ENCODE measurements at regions not wholly inside any gene's neighbourhood (a gene's known extent, or its start where the extent isn't known, plus 50 kb on each side); places are given as distances from the start of the nearest gene placed in this dataset.

GRCh38 chr12:47316609-47317049 is 236.9 kb upstream of the AMIGO2 start:
- WGBS (ENCODE audit: low lambda C conversion rate), result 50% methylated on average over 2 of the region's 2 CpGs
- Histone ChIP-seq H3K9me3 (ENCODE audit: low read length) (no peaks in the 10 kb centered on the region), H3K27ac (ENCODE audit: extremely low read length, insufficient read depth, low read length) (no peak overlapping the region), H4K20me1 (ENCODE audit: insufficient read depth, low read length) (no peaks in the 10 kb centered on the region), H3K4me3 (replicated peaks in 1 of 3; ENCODE audit: insufficient read depth in 1 of 3, low read depth in 2 of 3, low read length in 3 of 3) (no peak overlapping the region), H3K4me1 (ENCODE audit: insufficient read depth, low read length) (no peaks in the 10 kb centered on the region), H3K79me2 (ENCODE audit: insufficient read depth, low read length) (no peaks in the 10 kb centered on the region), H3K4me2 (ENCODE audit: low read depth, low read length) (no peak overlapping the region), H2AFZ (ENCODE audit: low read length) (no peak overlapping the region), H3K9ac (ENCODE audit: insufficient read depth, low read depth, low read length) (no peak overlapping the region), H3K27me3 (ENCODE audit: control insufficient read depth in 1 of 2, insufficient read depth in 2 of 2, low read length in 2 of 2) (no peaks in the 10 kb centered on the region), H3K36me3 (replicated peaks in 1 of 2; ENCODE audit: control insufficient read depth in 1 of 2, insufficient read depth in 2 of 2, low read length in 2 of 2) (no peaks in the 10 kb centered on the region)
- TF ChIP-seq ZNF703 (CRISPR knock-in tag; IDR thresholded peaks at IDR 0.05; ENCODE audit: borderline replicate concordance) (no peak), YY1 (IDR thresholded peaks at IDR 0.05; ENCODE audit: insufficient read depth, insufficient replicate concordance, low read depth, low read length) (no peak), ZKSCAN8 (CRISPR knock-in tag; IDR thresholded peaks at IDR 0.05; ENCODE audit: borderline replicate concordance) (no peak), BRD4 (CRISPR knock-in tag; IDR thresholded peaks at IDR 0.05) (no peak), TBP (CRISPR knock-in tag; IDR thresholded peaks at IDR 0.05) (no peak), NRL (CRISPR knock-in tag; IDR thresholded peaks at IDR 0.05; ENCODE audit: borderline replicate concordance) (no peak), RBM39 (IDR thresholded peaks at IDR 0.05; ENCODE audit: low read depth, low read length, poor library complexity, severe bottlenecking) (no peak), XBP1 (CRISPR knock-in tag; IDR thresholded peaks at IDR 0.05) (no peak), GATAD1 (CRISPR knock-in tag; IDR thresholded peaks at IDR 0.05) (no peak), SOX6 (IDR thresholded peaks at IDR 0.05) (no peak), SOX6 (CRISPR knock-in tag; IDR thresholded peaks at IDR 0.05) (no peak), MIER2 (CRISPR knock-in tag; IDR thresholded peaks at IDR 0.05) (no peak), ZNF329 (CRISPR knock-in tag; IDR thresholded peaks at IDR 0.05; ENCODE audit: low read depth) (no peak), GZF1 (CRISPR knock-in tag; IDR thresholded peaks at IDR 0.05) (no peak), ZNF567 (CRISPR knock-in tag; IDR thresholded peaks at IDR 0.05; ENCODE audit: borderline replicate concordance) (no peak)
- TF ChIP-seq, protein P1, sequence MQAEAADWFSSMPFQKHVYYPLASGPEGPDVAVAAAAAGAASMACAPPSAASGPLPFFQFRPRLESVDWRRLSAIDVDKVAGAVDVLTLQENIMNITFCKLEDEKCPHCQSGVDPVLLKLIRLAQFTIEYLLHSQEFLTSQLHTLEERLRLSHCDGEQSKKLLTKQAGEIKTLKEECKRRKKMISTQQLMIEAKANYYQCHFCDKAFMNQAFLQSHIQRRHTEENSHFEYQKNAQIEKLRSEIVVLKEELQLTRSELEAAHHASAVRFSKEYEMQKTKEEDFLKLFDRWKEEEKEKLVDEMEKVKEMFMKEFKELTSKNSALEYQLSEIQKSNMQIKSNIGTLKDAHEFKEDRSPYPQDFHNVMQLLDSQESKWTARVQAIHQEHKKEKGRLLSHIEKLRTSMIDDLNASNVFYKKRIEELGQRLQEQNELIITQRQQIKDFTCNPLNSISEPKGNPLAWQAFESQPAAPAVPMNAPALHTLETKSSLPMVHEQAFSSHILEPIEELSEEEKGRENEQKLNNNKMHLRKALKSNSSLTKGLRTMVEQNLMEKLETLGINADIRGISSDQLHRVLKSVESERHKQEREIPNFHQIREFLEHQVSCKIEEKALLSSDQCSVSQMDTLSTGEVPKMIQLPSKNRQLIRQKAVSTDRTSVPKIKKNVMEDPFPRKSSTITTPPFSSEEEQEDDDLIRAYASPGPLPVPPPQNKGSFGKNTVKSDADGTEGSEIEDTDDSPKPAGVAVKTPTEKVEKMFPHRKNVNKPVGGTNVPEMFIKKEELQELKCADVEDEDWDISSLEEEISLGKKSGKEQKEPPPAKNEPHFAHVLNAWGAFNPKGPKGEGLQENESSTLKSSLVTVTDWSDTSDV (CRISPR knock-in tag; IDR thresholded peaks at IDR 0.05), result no peak
- POLR2A ChIA-PET, result no interaction called here
- no peak for DNase-seq (ENCODE audit: low spot score)
- BruUV-seq (replicated peaks), result no TSS peak
- in situ Hi-C loops (cut with HindIII; ENCODE audit: extremely low pct_ligation_motif_present, low pct_unique_long_range_greater_than_20kb) (loop anchor here (25.0 kb wide), 1 partner anchor 979 kb away; no protein-coding TSS in a partner anchor), intact Hi-C loops (cut with micrococcal nuclease; ENCODE audit: unreplicated experiment) (no loop called here)
- ATAC-seq, result no peak
- FAIRE-seq, result no peak
- CTCF ChIA-PET (ENCODE audit: low intra/inter-chr PET ratio, low total read pairs), result no interaction called here

All from HepG2 (cell line).